ENCODE measurements at regions not wholly inside any gene's neighbourhood (a gene's known extent, or its start where the extent isn't known, plus 50 kb on each side); places are given as distances from the start of the nearest gene placed in this dataset.

- Histone ChIP-seq H3K9me3 (ENCODE audit: low read length) (0 out of 2 replicates have a peak, but pooled peaks cover 3% of the 10 kb centered on the region), H2AFZ (ENCODE audit: low read length) (no peak overlapping the region), H3K4me1 (ENCODE audit: insufficient read depth, low read length) (no peaks in the 10 kb centered on the region), H3K9ac (ENCODE audit: insufficient read depth, low read depth, low read length) (no peak overlapping the region), H3K27ac (ENCODE audit: extremely low read length, insufficient read depth, low read length) (no peak overlapping the region), H4K20me1 (ENCODE audit: insufficient read depth, low read length) (no peaks in the 10 kb centered on the region), H3K27me3 (ENCODE audit: control insufficient read depth in 1 of 2, insufficient read depth in 2 of 2, low read length in 2 of 2) (peaks cover 0 to 3% of the 10 kb centered on the region in 2 experiments; a peak in 1 of 5 replicates), H3K4me2 (ENCODE audit: low read depth, low read length) (no peak overlapping the region), H3K36me3 (replicated peaks in 1 of 2; ENCODE audit: control insufficient read depth in 1 of 2, insufficient read depth in 2 of 2, low read length in 2 of 2) (no peaks in the 10 kb centered on the region), H3K4me3 (replicated peaks in 1 of 3; ENCODE audit: insufficient read depth in 1 of 3, low read depth in 2 of 3, low read length in 3 of 3) (no peak overlapping the region), H3K79me2 (ENCODE audit: insufficient read depth, low read length) (no peaks in the 10 kb centered on the region)
- intact Hi-C loops (cut with micrococcal nuclease; ENCODE audit: unreplicated experiment), result no loop called here
- POLR2A ChIA-PET, result no interaction called here
- FAIRE-seq, result no peak
- no TSS peak for BruUV-seq (replicated peaks)
- WGBS (ENCODE audit: low lambda C conversion rate), result 0% methylated on average over 6 of the region's 6 CpGs
- no peak for TF ChIP-seq HCFC1 (IDR thresholded peaks at IDR 0.05; ENCODE audit: low read depth, low read length)
- no peak for TF ChIP-seq ZNF513 (CRISPR knock-in tag; conservative IDR thresholded peaks at IDR 0.05)
- TF ChIP-seq ZNF776 (CRISPR knock-in tag; IDR thresholded peaks at IDR 0.05), result no peak
- no peak for TF ChIP-seq ZNF333 (CRISPR knock-in tag; IDR thresholded peaks at IDR 0.05; ENCODE audit: borderline replicate concordance)
- TF ChIP-seq ZNF674 (CRISPR knock-in tag; IDR thresholded peaks at IDR 0.05; ENCODE audit: low read depth), result no peak
- in situ Hi-C loops (cut with HindIII; ENCODE audit: extremely low pct_ligation_motif_present, low pct_unique_long_range_greater_than_20kb), result no loop called here
- no peak for ATAC-seq
- no peak for DNase-seq (ENCODE audit: low spot score)
- CTCF ChIA-PET (ENCODE audit: low intra/inter-chr PET ratio, low total read pairs), result no interaction called here
Measured at GRCh38 chr6:166019214-166019613, 148.4 kb downstream of the TBXT start.

GRCh38 chr6:166017032-166017635 is 150.5 kb downstream of the TBXT start:
- ChIA-PET POLR2A (no interaction called here), CTCF (ENCODE audit: low intra/inter-chr PET ratio, low total read pairs) (no interaction called here)
- DNase-seq (ENCODE audit: low spot score) (no peak), ATAC-seq (no peak), FAIRE-seq (no peak)
- Histone ChIP-seq H3K9me3 (ENCODE audit: low read length) (0 out of 2 replicates have a peak, but pooled peaks cover 3% of the 10 kb centered on the region), H3K4me1 (ENCODE audit: insufficient read depth, low read length) (no peaks in the 10 kb centered on the region), H3K36me3 (replicated peaks in 1 of 2; ENCODE audit: control insufficient read depth in 1 of 2, insufficient read depth in 2 of 2, low read length in 2 of 2) (no peaks in the 10 kb centered on the region), H3K4me2 (ENCODE audit: low read depth, low read length) (no peak overlapping the region), H3K9ac (ENCODE audit: insufficient read depth, low read depth, low read length) (no peak overlapping the region), H3K27me3 (ENCODE audit: control insufficient read depth in 1 of 2, insufficient read depth in 2 of 2, low read length in 2 of 2) (no peaks in the 10 kb centered on the region), H2AFZ (ENCODE audit: low read length) (no peak overlapping the region), H3K79me2 (ENCODE audit: insufficient read depth, low read length) (no peaks in the 10 kb centered on the region), H4K20me1 (ENCODE audit: insufficient read depth, low read length) (no peaks in the 10 kb centered on the region), H3K27ac (ENCODE audit: extremely low read length, insufficient read depth, low read length) (no peak overlapping the region), H3K4me3 (replicated peaks in 1 of 3; ENCODE audit: insufficient read depth in 1 of 3, low read depth in 2 of 3, low read length in 3 of 3) (no peak overlapping the region)
- 0% methylated on average over 1 of the region's 1 CpG for WGBS (ENCODE audit: low lambda C conversion rate)
- intact Hi-C loops (cut with micrococcal nuclease; ENCODE audit: unreplicated experiment) (no loop called here), in situ Hi-C loops (cut with HindIII; ENCODE audit: extremely low pct_ligation_motif_present, low pct_unique_long_range_greater_than_20kb) (no loop called here)
- no TSS peak for BruUV-seq (replicated peaks)
- TF ChIP-seq ZNF24 (IDR thresholded peaks at IDR 0.05), result no peak
- no peak for TF ChIP-seq GMEB2 (CRISPR knock-in tag; IDR thresholded peaks at IDR 0.05; ENCODE audit: low read depth)
- TF ChIP-seq MBNL3 (CRISPR knock-in tag; conservative IDR thresholded peaks at IDR 0.05), result no peak
- no peak for TF ChIP-seq ZNF446 (CRISPR knock-in tag; IDR thresholded peaks at IDR 0.05)
- TF ChIP-seq ZNF503 (CRISPR knock-in tag; IDR thresholded peaks at IDR 0.05), result no peak
- no peak for TF ChIP-seq XBP1 (CRISPR knock-in tag; IDR thresholded peaks at IDR 0.05)
- TF ChIP-seq ZNF558 (CRISPR knock-in tag; IDR thresholded peaks at IDR 0.05; ENCODE audit: borderline replicate concordance), result no peak
